MM.1S (cell line): ENCODE measurements at regions not wholly inside any gene's neighbourhood (a gene's known extent, or its start where the extent isn't known, plus 50 kb on each side); places are given as distances from the start of the nearest gene placed in this dataset.

Experiments
- DNase-seq: peaks from one replicate; pipeline ENCODE4 v3.0.0-alpha.2; 2015
- H2AFZ ChIP-seq: fragments of 300-600 bp; sonication (generic); 2 replicates; pipeline ENCODE4 v1.6.0; 2016; ENCODE audit warnings: antibody characterized with exemption, low read length
- H3F3A ChIP-seq: fragments of 300-600 bp; sonication (generic); 2 replicates; pipeline ENCODE4 v1.6.1; 2016; ENCODE audit warnings: mild to moderate bottlenecking, antibody characterized with exemption, low read length, moderate library complexity, mixed read lengths; ENCODE audit not compliant: insufficient read depth
- H3K27ac ChIP-seq: fragments of 300-600 bp; sonication (generic); 2 replicates; pipeline ENCODE4 v1.5.1; 2016; ENCODE audit warnings: mild to moderate bottlenecking, low read length
- H3K27me3 ChIP-seq: fragments of 300-600 bp; sonication (generic); replicated peaks from 2 replicates; pipeline ENCODE4 v1.6.0; 2016; ENCODE audit warnings: low read length; ENCODE audit not compliant: insufficient read depth
- H3K36me3 ChIP-seq: fragments of 300-600 bp; sonication (generic); replicated peaks from 2 replicates; pipeline ENCODE4 v1.6.1; 2016; ENCODE audit warnings: mild to moderate bottlenecking, low read length, mixed read lengths; ENCODE audit not compliant: insufficient read depth
- H3K4me1 ChIP-seq: fragments of 300-600 bp; sonication (generic); 2 replicates; pipeline ENCODE4 v1.6.1; 2016; ENCODE audit warnings: low read length, mixed read lengths
- H3K4me2 ChIP-seq: fragments of 300-600 bp; sonication (generic); 2 replicates; pipeline ENCODE4 v1.6.0; 2016; ENCODE audit warnings: low read depth, low read length
- H3K4me3 ChIP-seq: fragments of 300-600 bp; sonication (generic); 2 replicates; pipeline ENCODE4 v1.5.1; 2016; ENCODE audit warnings: low read length, mixed read lengths
- H3K79me2 ChIP-seq: fragments of 300-600 bp; sonication (generic); 2 replicates; pipeline ENCODE4 v1.6.1; 2016; ENCODE audit warnings: mixed run types, low read length, mixed read lengths
- H3K9ac ChIP-seq: fragments of 300-600 bp; sonication (generic); 2 replicates; pipeline ENCODE4 v1.6.1; 2016; ENCODE audit warnings: low read length, mixed read lengths
- H3K9me2 ChIP-seq: fragments of 300-600 bp; sonication (generic); replicated peaks from 2 replicates; pipeline ENCODE4 v1.6.1; 2016; ENCODE audit warnings: mild to moderate bottlenecking, low read length, mixed read lengths; ENCODE audit not compliant: insufficient read depth
- H3K9me3 ChIP-seq: fragments of 300-600 bp; sonication (generic); replicated peaks from 2 replicates; pipeline ENCODE4 v1.6.1; 2016; ENCODE audit warnings: mild to moderate bottlenecking, low read length, mixed read lengths; ENCODE audit not compliant: insufficient read depth
- H4K20me1 ChIP-seq: fragments of 300-600 bp; sonication (generic); 2 replicates; pipeline ENCODE4 v1.6.1; 2016; ENCODE audit warnings: mild to moderate bottlenecking, low read length, moderate library complexity, mixed read lengths; ENCODE audit not compliant: insufficient read depth
- EZH2 ChIP-seq: fragments of 300-600 bp; sonication (generic); optimal IDR thresholded peaks from 2 replicates; pipeline ENCODE3; 2017; ENCODE audit warnings: low read depth, mild to moderate bottlenecking, antibody characterized with exemption, low read length, mixed read lengths
- EZH2phosphoT487 ChIP-seq: fragments of 300-600 bp; sonication (generic); IDR thresholded peaks from 2 replicates; pipeline ENCODE4 v1.6.1; 2018; ENCODE audit warnings: antibody characterized with exemption, low read length
- TF ChIP-seq, protein P1 (sequence below): fragments of 300-600 bp; sonication (generic); IDR thresholded peaks from 2 replicates; pipeline ENCODE4 v1.5.1; 2016; ENCODE audit warnings: antibody characterized with exemption, low read length, mixed read lengths

GRCh38 chr13:103410002-103410401, 343.8 kb upstream of the SLC10A2 start:
- no peak for DNase-seq
- Histone ChIP-seq H3K36me3 (no peaks in the 10 kb centered on the region), H4K20me1 (no peaks in the 10 kb centered on the region), H3K27me3 (no peaks in the 10 kb centered on the region), H3F3A (no peaks in the 10 kb centered on the region), H3K9ac (no peak overlapping the region), H3K9me2 (no peaks in the 10 kb centered on the region), H3K9me3 (no peaks in the 10 kb centered on the region), H2AFZ (no peak overlapping the region), H3K4me1 (no peaks in the 10 kb centered on the region), H3K4me3 (no peak overlapping the region), H3K27ac (no peak overlapping the region), H3K4me2 (no peak overlapping the region), H3K79me2 (no peaks in the 10 kb centered on the region)
- TF ChIP-seq EZH2phosphoT487 (no peak), EZH2 (no peak)
- TF ChIP-seq, protein P1, sequence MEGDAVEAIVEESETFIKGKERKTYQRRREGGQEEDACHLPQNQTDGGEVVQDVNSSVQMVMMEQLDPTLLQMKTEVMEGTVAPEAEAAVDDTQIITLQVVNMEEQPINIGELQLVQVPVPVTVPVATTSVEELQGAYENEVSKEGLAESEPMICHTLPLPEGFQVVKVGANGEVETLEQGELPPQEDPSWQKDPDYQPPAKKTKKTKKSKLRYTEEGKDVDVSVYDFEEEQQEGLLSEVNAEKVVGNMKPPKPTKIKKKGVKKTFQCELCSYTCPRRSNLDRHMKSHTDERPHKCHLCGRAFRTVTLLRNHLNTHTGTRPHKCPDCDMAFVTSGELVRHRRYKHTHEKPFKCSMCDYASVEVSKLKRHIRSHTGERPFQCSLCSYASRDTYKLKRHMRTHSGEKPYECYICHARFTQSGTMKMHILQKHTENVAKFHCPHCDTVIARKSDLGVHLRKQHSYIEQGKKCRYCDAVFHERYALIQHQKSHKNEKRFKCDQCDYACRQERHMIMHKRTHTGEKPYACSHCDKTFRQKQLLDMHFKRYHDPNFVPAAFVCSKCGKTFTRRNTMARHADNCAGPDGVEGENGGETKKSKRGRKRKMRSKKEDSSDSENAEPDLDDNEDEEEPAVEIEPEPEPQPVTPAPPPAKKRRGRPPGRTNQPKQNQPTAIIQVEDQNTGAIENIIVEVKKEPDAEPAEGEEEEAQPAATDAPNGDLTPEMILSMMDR: no peak

DNA sequence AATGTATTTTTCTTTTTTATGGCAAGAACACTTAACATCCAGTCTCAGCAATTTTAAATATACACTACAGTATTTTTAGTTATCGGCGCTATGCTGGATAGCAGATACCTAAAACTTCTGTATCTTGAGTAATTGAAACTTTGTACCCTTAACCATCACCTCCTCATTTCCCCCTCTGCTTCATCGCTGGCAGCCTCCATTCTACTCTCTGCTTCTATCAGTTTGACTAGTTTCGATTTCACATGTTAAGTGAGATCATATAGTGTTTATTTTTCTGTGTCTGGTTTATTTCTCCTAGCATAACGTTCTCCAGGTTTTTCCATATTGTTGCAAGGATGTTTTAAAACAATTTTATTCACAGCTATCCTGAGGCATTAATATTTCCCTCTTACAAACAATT, 340.8 kb upstream of the SLC10A2 start:
- H2AFZ ChIP-seq: no peak overlapping the region

GRCh38 chr13:103405297-103405696, 339.1 kb upstream of the SLC10A2 start:
- no peaks in the 10 kb centered on the region for H3F3A ChIP-seq
- H3K9me3 ChIP-seq: no peaks in the 10 kb centered on the region
- no peaks in the 10 kb centered on the region for H3K36me3 ChIP-seq
- no peak for DNase-seq
- H4K20me1 ChIP-seq: no peaks in the 10 kb centered on the region
- no peak overlapping the region for H3K4me3 ChIP-seq
- H3K79me2 ChIP-seq: no peaks in the 10 kb centered on the region
- H3K9me2 ChIP-seq: no peaks in the 10 kb centered on the region
- no peak overlapping the region for H3K27ac ChIP-seq
- no peak overlapping the region for H3K9ac ChIP-seq
- H3K27me3 ChIP-seq: no peaks in the 10 kb centered on the region
- no peaks in the 10 kb centered on the region for H3K4me1 ChIP-seq
- no peak for TF ChIP-seq EZH2
- H2AFZ ChIP-seq: no peak overlapping the region
- H3K4me2 ChIP-seq: no peak overlapping the region

More for the DNA sequence above, 340.8 kb upstream of the SLC10A2 start:
- H3K4me3 ChIP-seq: no peak overlapping the region
- H3K79me2 ChIP-seq: no peaks in the 10 kb centered on the region
- H3K4me2 ChIP-seq: no peak overlapping the region
- H3K27ac ChIP-seq: no peak overlapping the region
- H3K9me2 ChIP-seq: no peaks in the 10 kb centered on the region
- no peaks in the 10 kb centered on the region for H3K36me3 ChIP-seq
- H3K9me3 ChIP-seq: no peaks in the 10 kb centered on the region
- H3F3A ChIP-seq: no peaks in the 10 kb centered on the region
- H3K27me3 ChIP-seq: no peaks in the 10 kb centered on the region
- no peak for DNase-seq
- H3K4me1 ChIP-seq: no peaks in the 10 kb centered on the region
- TF ChIP-seq, protein P1: no peak
- TF ChIP-seq EZH2phosphoT487 (no peak), EZH2 (no peak)
- no peak overlapping the region for H3K9ac ChIP-seq
- no peaks in the 10 kb centered on the region for H4K20me1 ChIP-seq

DNA sequence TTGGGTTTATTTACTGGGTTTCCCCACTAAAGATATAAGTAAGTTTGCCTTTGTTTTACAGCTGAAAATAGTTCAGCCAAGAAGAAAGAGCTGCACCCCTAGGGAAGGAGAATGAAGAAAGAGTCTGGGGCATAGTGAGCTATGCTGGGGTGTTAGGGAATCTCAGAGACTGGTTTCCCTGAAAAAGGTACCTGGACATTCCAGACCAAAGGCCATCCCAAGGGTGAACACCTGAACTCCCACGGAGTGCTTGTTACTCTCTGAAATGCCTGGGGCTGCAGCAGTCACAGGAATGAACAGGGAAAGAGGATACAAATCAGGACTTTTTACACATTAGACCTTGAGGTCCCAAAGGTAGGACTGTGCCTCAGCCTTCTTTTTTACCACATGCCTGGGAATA, 337.6 kb upstream of the SLC10A2 start:
- Histone ChIP-seq H3F3A (no peaks in the 10 kb centered on the region), H3K4me2 (no peak overlapping the region), H3K9me3 (no peaks in the 10 kb centered on the region), H3K36me3 (no peaks in the 10 kb centered on the region), H2AFZ (no peak overlapping the region), H3K4me1 (no peaks in the 10 kb centered on the region), H3K79me2 (no peaks in the 10 kb centered on the region), H3K27me3 (no peaks in the 10 kb centered on the region), H3K27ac (no peak overlapping the region), H3K4me3 (no peak overlapping the region), H3K9me2 (no peaks in the 10 kb centered on the region), H4K20me1 (no peaks in the 10 kb centered on the region), H3K9ac (no peak overlapping the region)
- no peak for DNase-seq
- TF ChIP-seq EZH2phosphoT487 (no peak), EZH2 (no peak)
- TF ChIP-seq, protein P1: no peak
